Neural progenitor cell (in vitro differentiated cells): ENCODE measurements at regions not wholly inside any gene's neighbourhood (a gene's known extent, or its start where the extent isn't known, plus 50 kb on each side); places are given as distances from the start of the nearest gene placed in this dataset.

Experiments
- EZH2 ChIP-seq: fragments of 200-600 bp; sonication (generic); IDR thresholded peaks from 2 replicates; pipeline ENCODE4 v1.6.1; 2017; ENCODE audit warnings: antibody characterized with exemption, mild to moderate bottlenecking, moderate library complexity
- EZH2phosphoT487 ChIP-seq: fragments of 200-600 bp; sonication (generic); IDR thresholded peaks from 2 replicates; pipeline ENCODE4 v1.6.1; 2017; ENCODE audit warnings: antibody characterized with exemption

GRCh38 chr2:147223119-147223518 is 621.7 kb upstream of the ACVR2A start:
- TF ChIP-seq EZH2phosphoT487, result no peak
- TF ChIP-seq EZH2, result no peak
